ENCODE measurements at regions not wholly inside any gene's neighbourhood (a gene's known extent, or its start where the extent isn't known, plus 50 kb on each side); places are given as distances from the start of the nearest gene placed in this dataset.
A peak's percentile ranks its signal among the peaks of the same experiment; 100 is the strongest.
"Not testable (repeated sequence)": the region's sequence is repeated elsewhere in the genome, so short reads cannot be mapped to it uniquely, and the experiment has no call there.

DNA sequence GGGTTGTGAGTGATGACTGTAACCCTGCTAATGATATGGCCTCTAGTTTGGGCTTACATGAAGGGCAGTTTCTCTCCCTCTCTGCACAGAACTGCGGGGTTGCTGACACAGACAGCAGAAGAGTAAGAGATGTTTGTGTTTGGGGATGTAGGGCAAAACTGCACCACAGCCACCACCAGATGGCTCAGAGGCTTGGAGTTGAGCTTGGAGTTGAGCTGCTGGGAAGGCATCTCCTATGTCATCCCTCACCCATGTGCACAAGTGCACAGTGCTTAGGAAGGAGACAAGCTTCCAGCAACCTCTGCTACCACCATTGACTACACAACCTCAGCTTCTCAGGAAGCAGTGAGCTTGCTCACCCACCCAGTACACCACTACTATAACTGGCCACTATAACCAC is 303.9 kb upstream of the DEFB112 start:
- DNase-seq: no peak

GRCh38 chr6:50358113-50358512 is 308.4 kb upstream of the DEFB112 start:
- no peak for DNase-seq

DNA sequence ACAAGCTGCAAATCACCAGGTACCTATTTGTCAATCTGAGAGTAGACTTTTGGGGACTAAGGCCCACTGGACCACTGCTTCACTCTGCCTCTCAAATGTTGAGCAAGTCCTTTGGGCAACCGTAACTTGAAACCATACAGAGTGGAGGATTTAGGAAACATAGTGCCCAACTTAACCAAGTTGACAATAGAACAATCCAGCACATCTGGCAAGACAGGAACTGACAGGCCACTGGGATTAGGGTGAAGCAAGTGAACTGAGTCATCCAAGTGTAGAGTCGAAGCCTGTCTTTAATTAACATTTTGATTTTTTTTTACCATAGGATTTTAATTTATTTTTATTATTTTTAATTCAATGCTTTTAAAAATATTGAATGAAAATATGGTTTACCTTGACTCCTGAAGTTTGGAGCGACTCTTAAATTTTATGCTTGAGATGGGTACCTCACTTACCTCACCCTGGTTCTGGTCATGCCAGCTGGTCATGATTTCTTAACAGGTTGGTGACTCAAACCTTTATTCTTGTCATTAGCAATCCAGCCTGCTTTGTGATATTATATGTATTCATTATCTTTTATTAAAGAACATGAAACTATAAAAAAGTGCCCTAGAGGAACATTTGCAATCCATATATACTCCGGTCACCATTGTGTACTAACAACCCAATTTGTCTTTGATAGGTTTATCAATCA is 312.1 kb upstream of the DEFB112 start:
- no peak for DNase-seq

GRCh38 chr6:50362706-50363105 is 313.0 kb upstream of the DEFB112 start:
- no peak for DNase-seq

GRCh38 chr6:50369996-50370395 is 320.3 kb upstream of the DEFB112 start:
- DNase-seq: no peak

DNA sequence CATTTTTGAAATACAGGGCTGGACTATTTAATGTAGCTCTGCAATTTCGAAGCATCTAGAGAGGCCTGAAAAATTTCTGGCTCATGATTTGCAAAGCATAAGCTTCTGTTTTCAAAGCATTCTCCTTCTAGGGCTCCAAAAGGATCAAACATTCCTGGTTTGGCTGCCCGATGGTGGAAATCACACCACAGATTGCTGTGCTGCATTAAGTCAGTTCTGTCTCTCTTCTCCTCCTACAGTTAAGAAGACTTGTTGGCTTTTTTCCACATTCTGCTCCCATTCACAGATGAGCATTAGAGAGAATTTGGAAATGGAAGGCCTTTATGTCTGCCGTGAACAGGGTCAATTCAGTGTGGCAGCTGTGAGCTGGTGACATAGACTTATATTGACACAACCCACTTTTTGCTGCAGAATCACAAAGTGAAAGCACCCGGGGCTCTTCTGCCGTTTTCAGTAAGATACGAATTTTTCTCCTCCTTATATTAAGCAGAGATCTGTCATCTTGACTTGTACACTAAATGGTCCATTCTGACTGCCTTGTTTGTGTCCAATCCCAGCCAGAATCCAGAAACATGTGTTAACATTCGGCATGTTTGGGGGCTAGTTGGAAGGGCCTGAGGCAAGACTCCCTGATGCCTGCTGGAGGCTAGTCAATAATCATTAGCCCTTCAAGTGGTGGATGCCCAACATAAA is 330.8 kb upstream of the DEFB112 start:
- DNase-seq: peak; percentile 96

GRCh38 chr6:50381099-50381415 is 331.3 kb upstream of the DEFB112 start:
- no peak for DNase-seq

DNA sequence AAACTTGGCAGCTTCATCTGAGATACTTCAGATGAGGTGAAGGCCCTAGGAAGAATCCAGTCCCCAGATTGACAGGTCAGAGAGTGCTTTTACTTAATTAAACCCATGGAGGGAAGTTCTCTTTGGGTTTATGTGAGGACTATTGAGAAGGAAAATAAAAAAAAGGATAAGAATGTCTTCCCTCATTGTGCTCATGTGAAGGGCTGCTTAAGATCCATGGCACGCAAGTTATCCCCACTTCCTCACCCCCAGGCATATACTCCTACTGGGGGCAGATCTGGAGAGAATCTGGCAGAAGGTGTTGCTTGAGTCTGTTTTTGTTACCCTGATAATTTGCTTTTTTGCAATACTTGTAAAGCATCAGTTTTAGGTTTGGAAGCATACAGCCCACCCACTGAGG is 322.9 kb upstream of the TFAP2D start:
- no peak for DNase-seq

DNA sequence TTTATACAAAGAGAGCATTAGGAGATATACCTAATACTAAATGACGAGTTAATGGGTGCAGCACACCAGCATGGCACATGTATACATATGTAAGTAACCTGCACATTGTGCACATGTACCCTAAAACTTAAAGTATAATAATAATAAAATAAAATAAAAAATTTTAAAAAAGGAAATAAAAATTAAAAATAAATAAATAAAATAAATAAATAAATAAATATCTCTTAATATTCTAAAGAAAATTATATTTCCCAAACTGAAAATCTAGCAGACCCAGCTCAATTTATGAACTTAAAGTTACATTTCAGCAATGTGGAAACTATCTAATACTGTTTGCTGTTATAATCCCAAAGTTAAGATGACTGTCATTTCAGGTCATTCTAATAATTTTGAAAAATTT is 319.2 kb upstream of the TFAP2D start:
- DNase-seq: not testable (repeated sequence)

- no peak for DNase-seq
Measured at GRCh38 chr6:50404643-50405042, 308.7 kb upstream of the TFAP2D start.

GRCh38 chr6:50410579-50410978 is 302.7 kb upstream of the TFAP2D start:
- peak; percentile 58 for DNase-seq

- DNase-seq: not testable (repeated sequence)
Measured at GRCh38 chr6:50421041-50421440, 292.3 kb upstream of the TFAP2D start.

DNA sequence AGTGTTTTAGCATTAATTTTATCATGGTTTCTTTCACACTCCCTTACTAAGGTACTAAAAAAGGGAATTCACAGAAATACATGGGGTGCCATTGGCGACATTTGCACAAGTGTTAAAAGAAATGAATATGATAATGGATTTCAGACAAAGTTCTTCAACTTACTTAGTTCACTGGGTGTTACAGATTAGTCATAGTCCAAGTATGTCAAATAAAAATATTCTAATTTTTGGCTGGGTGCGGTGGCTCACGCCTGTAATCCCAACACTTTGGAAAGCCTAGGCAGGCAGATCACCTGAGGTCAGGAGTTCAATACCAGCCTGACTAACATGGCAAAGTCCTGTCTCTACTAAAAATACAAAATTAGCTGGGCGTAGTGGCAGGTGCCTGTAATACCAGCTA is 286.1 kb upstream of the TFAP2D start:
- DNase-seq: no peak

DNA sequence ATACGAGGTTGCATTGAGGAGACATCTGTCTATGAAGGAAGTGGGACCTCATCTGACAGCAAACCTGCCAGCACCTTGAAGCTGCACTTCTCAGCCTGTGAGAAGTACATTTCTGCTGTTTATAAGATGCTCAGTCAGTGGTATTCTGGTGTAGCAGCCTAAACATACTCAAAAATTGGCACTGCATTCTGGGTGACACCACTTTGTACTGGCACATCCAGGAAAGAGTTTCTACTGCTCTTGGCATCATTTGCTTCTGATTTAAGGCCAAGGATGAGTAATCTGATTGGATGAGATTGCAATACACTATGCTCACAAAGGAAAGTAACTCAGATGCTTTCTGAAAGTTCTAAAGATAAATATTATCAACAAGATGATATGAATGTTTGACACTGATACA is 275.4 kb upstream of the TFAP2D start:
- no peak for DNase-seq

DNA sequence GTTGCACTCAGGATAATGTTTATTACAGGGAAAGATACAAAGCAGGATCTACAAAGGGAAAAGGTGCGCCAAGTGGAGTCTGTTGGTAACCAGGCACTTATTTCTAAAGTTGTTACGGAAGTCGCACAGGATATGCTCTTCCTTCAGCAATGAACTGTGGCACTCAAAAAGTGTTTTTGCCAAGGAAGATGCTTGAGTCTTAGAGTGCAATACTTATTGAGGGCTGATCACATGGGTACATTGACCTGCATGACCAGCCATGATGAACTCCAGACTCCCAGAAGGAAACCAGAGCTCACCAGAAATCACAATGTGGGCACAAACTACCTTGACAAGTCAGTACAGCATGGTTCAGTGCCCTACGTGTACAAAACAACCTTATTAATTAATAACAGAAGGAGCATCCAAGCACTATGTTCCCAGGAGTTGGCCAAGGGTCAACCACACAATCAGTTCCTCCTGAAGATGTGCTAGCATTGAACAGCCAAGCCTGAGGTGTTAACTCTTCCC is 270.7 kb upstream of the TFAP2D start:
- DNase-seq: no peak

DNA sequence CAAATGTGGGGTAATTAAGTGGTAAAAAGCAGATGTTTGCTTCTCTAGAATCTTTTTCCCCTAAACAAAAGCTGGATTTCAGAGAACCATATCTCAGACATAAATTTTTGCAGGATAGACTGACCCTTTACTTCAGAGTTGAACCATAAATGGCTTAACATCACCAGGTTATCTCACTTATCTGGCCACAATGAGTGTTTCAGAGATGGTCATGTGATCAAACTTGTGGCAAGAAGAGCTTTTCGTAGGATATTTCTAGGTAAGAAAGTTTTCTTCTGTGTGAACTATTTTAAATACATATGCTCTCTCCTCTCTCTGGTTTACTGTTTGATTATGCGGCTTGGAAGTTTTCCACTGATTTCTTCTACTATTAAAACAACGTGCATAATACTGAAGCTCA is 270.2 kb upstream of the TFAP2D start:
- no peak for DNase-seq

- DNase-seq: no peak
Measured at GRCh38 chr6:50449128-50449527, 264.2 kb upstream of the TFAP2D start.

DNA sequence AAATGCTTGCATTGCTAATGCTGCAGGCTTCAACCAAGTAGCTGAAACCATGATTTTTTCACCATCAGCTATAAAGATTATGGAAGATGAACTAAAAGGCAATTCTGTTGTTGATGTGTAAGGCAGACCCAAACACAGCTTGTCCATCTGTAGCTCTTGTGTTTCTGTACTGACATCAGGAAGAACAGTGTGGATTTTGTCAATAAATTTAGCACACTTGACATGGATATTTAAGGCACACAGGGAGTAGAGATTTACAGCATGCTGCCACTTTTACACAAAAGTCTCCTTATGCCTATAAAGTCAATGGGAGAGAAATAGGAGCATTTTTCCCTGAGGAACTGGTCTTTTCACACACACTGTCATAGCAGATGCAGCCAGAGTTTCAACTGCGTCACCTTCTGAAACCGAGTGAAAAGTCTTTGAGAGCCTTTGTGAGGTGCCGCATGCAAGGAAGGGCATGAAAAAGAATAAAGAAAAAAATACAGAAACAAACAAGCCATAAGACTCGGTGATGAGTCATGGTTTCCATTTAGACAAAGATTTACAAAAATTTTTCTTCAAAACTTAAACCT is 261.4 kb upstream of the TFAP2D start:
- no peak for DNase-seq

GRCh38 chr6:50455029-50455428 is 258.3 kb upstream of the TFAP2D start:
- no peak for DNase-seq

DNA sequence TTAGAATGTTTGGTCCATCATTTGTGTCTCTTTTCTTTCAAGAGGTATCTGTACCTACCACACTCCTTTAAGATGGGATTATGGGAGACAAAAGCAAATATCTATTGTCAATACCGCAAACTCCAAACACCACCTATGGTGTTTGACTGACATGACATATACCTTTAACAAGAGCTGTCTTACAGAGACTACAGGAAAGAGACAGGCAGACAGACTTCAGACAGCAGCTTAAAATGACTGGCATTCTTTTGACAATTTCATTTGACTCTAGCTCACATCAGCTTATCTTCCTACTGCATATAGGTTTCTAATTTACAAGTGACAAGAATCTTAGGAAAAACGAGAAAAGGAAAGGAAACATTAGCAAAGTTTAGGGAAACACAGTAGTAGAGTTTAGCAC is 256.0 kb upstream of the TFAP2D start:
- DNase-seq: no peak

DNA sequence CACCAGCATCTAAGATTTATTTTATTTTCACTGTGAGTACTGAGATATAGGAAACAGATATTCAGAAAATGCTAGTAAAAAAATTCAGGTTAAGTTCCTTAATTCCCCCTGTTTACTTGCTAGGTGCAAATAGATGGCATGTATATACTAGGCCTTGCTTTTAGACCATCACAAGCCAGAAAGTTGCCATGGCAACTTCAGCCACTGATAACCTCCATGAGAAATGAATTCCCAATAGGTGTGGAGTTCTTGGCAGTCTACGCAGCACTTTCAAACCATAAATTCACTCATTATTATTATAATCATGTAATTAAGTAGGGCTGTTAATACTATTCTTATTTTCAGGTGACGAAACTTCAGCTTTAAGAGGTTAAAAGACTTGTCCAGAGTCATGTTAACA is 251.6 kb upstream of the TFAP2D start:
- DNase-seq: no peak

DNA sequence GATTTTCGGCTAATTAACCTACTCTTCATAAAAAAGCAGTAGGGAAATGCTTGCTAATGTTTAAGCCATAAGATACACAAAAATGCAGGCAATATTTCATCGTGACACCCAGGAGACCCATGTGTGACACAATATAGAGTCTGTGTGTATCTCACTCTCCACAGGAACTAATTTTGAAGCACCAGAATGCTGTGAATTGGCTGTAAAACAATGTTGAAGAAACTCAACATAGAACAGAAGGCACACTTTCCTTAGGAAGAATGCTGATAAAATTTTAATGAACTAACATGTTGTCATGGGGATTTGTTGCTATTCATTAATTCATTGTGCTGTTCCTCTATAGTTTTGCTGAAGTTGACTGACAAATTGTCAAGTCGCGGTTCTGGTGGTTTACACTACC is 249.4 kb upstream of the TFAP2D start:
- DNase-seq: no peak

GRCh38 chr6:50467931-50468330 is 245.4 kb upstream of the TFAP2D start:
- DNase-seq: no peak

DNA sequence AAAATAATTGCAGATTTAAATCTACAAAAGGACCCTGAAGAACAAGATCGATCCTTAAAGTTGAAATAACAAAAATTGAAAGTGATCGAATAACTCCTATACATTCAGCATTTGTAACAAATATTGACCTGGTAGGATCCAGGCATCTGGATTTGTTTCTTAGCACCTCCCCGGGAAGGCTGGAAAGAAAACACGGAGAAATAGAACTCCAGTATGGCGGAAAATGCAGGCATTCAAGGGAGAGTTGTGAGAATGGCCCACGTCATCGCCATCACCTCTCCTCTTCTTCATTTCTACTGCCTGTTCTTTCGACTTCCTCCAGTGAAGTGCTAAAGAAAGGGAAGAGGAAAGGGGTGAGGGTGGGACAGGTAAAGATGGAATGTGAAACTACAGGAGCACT is 242.3 kb upstream of the TFAP2D start:
- DNase-seq: no peak

GRCh38 chr6:50510361-50510760 is 203.0 kb upstream of the TFAP2D start:
- DNase-seq: no peak
